Fibroblast of villous mesenchyme (primary cell): ENCODE measurements at regions not wholly inside any gene's neighbourhood (a gene's known extent, or its start where the extent isn't known, plus 50 kb on each side); places are given as distances from the start of the nearest gene placed in this dataset.

Source experiments
- DNase-seq: peaks from one replicate; pipeline ENCODE4 v3.0.0-alpha.2; 2010; ENCODE audit warnings: low read depth
- H3K4me3 ChIP-seq: 2 replicates; pipeline ENCODE4 v1.5.1; 2011; ENCODE audit warnings: low read depth, mild to moderate bottlenecking, low read length
- TF ChIP-seq, protein P1 (sequence below): IDR thresholded peaks from 2 replicates; pipeline ENCODE4 v1.5.1; 2012; ENCODE audit warnings: low read depth, mild to moderate bottlenecking, low read length; ENCODE audit not compliant: insufficient read depth

GRCh38 chr9:129337336-129338140 is 159.5 kb upstream of the IER5L start:
- DNase-seq: no peak
- H3K4me3 ChIP-seq: peak overlapping the region; percentile 18
- TF ChIP-seq, protein P1, sequence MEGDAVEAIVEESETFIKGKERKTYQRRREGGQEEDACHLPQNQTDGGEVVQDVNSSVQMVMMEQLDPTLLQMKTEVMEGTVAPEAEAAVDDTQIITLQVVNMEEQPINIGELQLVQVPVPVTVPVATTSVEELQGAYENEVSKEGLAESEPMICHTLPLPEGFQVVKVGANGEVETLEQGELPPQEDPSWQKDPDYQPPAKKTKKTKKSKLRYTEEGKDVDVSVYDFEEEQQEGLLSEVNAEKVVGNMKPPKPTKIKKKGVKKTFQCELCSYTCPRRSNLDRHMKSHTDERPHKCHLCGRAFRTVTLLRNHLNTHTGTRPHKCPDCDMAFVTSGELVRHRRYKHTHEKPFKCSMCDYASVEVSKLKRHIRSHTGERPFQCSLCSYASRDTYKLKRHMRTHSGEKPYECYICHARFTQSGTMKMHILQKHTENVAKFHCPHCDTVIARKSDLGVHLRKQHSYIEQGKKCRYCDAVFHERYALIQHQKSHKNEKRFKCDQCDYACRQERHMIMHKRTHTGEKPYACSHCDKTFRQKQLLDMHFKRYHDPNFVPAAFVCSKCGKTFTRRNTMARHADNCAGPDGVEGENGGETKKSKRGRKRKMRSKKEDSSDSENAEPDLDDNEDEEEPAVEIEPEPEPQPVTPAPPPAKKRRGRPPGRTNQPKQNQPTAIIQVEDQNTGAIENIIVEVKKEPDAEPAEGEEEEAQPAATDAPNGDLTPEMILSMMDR: no peak

DNA sequence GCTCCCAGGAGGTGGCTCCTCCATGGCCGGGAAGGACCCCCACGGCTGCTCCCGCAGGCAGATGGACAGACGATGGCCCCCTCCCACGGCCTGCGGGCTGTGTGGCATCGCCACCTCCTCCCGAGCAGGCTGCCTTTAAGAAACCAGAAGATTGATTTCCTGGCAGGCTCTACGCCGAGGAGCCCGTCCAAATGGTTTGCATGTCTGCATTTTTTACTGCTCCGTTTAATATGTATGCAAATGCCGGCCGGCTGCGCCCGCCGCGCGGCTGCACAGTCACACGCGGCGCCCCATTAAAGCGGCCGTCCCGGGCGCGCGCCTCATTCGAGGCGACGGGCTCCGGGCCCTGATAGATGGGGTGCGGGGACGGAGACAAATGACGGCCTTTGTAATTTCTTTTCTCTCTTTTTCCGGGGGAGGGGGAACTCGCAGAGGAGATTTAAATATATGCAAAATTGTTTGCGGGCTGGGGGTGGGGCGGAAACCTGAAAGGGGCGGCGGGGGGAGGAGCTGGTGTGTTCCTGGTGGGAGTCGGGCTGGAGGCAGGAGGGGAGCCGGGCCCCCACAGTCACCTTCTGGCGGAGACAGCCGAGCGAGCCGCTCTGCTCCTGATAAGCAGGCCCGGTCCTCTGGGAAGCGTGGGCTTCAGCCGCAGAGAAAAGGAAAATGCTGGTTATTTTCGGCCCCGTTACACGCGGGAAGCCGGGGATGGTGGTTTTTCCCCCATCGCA is 158.7 kb upstream of the IER5L start:
- TF ChIP-seq, protein P1: no peak
- peak overlapping the region; percentile 18 for H3K4me3 ChIP-seq
- DNase-seq: peak; percentile 70

GRCh38 chr9:129336130-129336528 is 158.1 kb upstream of the IER5L start:
- no peak for DNase-seq
- H3K4me3 ChIP-seq: no peak overlapping the region

DNA sequence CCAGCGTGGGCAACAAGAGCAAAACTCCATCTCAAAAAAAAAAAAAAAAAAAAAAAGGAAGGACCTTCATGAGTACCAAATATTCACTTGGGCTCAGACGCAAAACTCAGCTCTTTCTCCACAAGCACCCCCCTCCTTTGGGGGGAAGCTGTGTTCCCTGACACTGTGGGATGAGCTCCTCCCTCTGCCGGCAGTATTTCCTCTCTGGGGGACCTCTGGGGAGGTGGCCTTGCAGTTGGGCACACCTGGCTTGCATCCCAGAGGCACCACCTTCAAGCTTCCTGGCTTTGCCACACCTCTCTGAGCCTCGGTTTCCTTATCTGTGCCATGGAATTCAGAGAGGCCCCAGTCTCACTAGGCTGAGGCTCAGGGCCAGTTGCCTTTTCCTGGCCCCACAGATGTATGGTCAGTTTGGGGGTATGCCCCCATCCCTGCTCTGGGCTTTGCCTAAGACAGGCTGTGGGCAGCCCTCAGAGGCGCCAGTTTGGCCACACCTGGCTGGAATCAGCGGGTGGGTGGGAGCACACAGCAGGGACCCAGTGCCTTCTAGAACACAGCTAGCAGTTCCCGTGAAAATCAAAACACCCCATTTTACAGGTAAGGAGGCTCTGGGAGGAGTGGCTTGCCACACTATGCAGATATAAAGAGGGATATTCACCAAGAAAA is 157.5 kb upstream of the IER5L start:
- DNase-seq: no peak
- TF ChIP-seq, protein P1: no peak
- H3K4me3 ChIP-seq: no peak overlapping the region

More at GRCh38 chr9:129336130-129336528, 158.1 kb upstream of the IER5L start:
- TF ChIP-seq, protein P1: no peak

- no peak overlapping the region for H3K4me3 ChIP-seq
- TF ChIP-seq, protein P1: peak; percentile 8
- peak; percentile 96 for DNase-seq
Observed at GRCh38 chr9:129334105-129334935, 156.3 kb upstream of the IER5L start.

- TF ChIP-seq, protein P1: no peak
- DNase-seq: peak; percentile 67
- no peak overlapping the region for H3K4me3 ChIP-seq
Observed at GRCh38 chr9:129333617-129334104, 155.6 kb upstream of the IER5L start.
